Karpas-422 (cell line): ENCODE measurements at regions not wholly inside any gene's neighbourhood (a gene's known extent, or its start where the extent isn't known, plus 50 kb on each side); places are given as distances from the start of the nearest gene placed in this dataset.

ENCODE experiments used
- DNase-seq: peaks from one replicate; pipeline ENCODE4 v3.0.0-alpha.2; 2015
- H2AFZ ChIP-seq: fragments of 200-600 bp; sonication (generic); 2 replicates; pipeline ENCODE4 v1.6.1; 2014; ENCODE audit warnings: antibody characterized with exemption, low read length, mixed read lengths
- H3K27ac ChIP-seq: fragments of 200-600 bp; sonication (generic); 2 replicates; pipeline ENCODE4 v1.5.1; 2014; ENCODE audit warnings: mild to moderate bottlenecking, low read length, moderate library complexity
- H3K27me3 ChIP-seq: fragments of 200-600 bp; sonication (generic); 2 replicates; pipeline ENCODE4 v1.6.1; 2014; ENCODE audit warnings: low read length, mixed read lengths
- H3K36me3 ChIP-seq: fragments of 200-600 bp; sonication (generic); 2 replicates; pipeline ENCODE4 v1.6.1; 2014; ENCODE audit warnings: low read length, mixed read lengths; ENCODE audit not compliant: insufficient read depth
- H3K4me1 ChIP-seq: fragments of 200-600 bp; sonication (generic); 2 replicates; pipeline ENCODE4 v1.6.1; 2014; ENCODE audit warnings: mild to moderate bottlenecking, low read length, mixed read lengths
- H3K4me2 ChIP-seq: fragments of 200-600 bp; sonication (generic); 2 replicates; pipeline ENCODE4 v1.6.1; 2014; ENCODE audit warnings: low read length, low read depth, mild to moderate bottlenecking; ENCODE audit not compliant: poor library complexity, severe bottlenecking
- H3K4me3 ChIP-seq: fragments of 200-600 bp; sonication (generic); 2 replicates; pipeline ENCODE4 v1.5.1; 2014; ENCODE audit warnings: mild to moderate bottlenecking, antibody characterized with exemption, low read length, mixed read lengths
- H3K79me2 ChIP-seq: fragments of 200-600 bp; sonication (generic); 2 replicates; pipeline ENCODE4 v1.6.1; 2014; ENCODE audit warnings: mild to moderate bottlenecking, low read length, mixed read lengths
- H3K9ac ChIP-seq: fragments of 200-600 bp; sonication (generic); 2 replicates; pipeline ENCODE4 v1.6.0; 2014; ENCODE audit warnings: low read length
- H3K9me2 ChIP-seq: fragments of 200-600 bp; sonication (generic), shearing (Covaris generic); replicated peaks from 2 replicates; pipeline ENCODE4 v1.6.0; 2014; ENCODE audit warnings: mild to moderate bottlenecking, low read length, moderate library complexity; ENCODE audit not compliant: insufficient read depth
- H3K9me3 ChIP-seq: fragments of 300-700, 200-600 bp; sonication (generic); 2 replicates; pipeline ENCODE4 v1.6.1; 2014; ENCODE audit warnings: low read length, mixed read lengths
- H4K20me1 ChIP-seq: fragments of 200-600 bp; sonication (generic); 2 replicates; pipeline ENCODE4 v1.6.1; 2014; ENCODE audit warnings: mild to moderate bottlenecking, antibody characterized with exemption, low read length, low read depth; ENCODE audit not compliant: insufficient read depth

- no peak overlapping the region for H2AFZ ChIP-seq
Measured at GRCh38 chr1:55645270-55645669, 430.1 kb upstream of the USP24 start.

GRCh38 chr1:55641947-55642346 lies 426.8 kb upstream of the USP24 start:
- Histone ChIP-seq H4K20me1 (no peaks in the 10 kb centered on the region), H3K9me2 (no peaks in the 10 kb centered on the region), H3K4me2 (peak overlapping the region; percentile 61), H3K79me2 (no peaks in the 10 kb centered on the region), H3K4me3 (no peak overlapping the region), H3K36me3 (no peaks in the 10 kb centered on the region), H3K27me3 (no peaks in the 10 kb centered on the region), H3K9me3 (no peaks in the 10 kb centered on the region), H2AFZ (peak overlapping the region; percentile 91; the same call in 1 of the 2 replicates), H3K9ac (no peak overlapping the region), H3K27ac (no peak overlapping the region), H3K4me1 (peaks cover 14% of the 10 kb centered on the region)
- no peak for DNase-seq

More at GRCh38 chr1:55645270-55645669, 430.1 kb upstream of the USP24 start:
- Histone ChIP-seq H3K36me3 (no peaks in the 10 kb centered on the region), H3K79me2 (no peaks in the 10 kb centered on the region), H3K4me2 (no peak overlapping the region), H4K20me1 (no peaks in the 10 kb centered on the region), H3K27ac (no peak overlapping the region), H3K9ac (no peak overlapping the region), H3K4me1 (peaks cover 14% of the 10 kb centered on the region), H3K4me3 (no peak overlapping the region), H3K9me2 (no peaks in the 10 kb centered on the region), H3K9me3 (no peaks in the 10 kb centered on the region), H3K27me3 (no peaks in the 10 kb centered on the region)
- no peak for DNase-seq

DNA sequence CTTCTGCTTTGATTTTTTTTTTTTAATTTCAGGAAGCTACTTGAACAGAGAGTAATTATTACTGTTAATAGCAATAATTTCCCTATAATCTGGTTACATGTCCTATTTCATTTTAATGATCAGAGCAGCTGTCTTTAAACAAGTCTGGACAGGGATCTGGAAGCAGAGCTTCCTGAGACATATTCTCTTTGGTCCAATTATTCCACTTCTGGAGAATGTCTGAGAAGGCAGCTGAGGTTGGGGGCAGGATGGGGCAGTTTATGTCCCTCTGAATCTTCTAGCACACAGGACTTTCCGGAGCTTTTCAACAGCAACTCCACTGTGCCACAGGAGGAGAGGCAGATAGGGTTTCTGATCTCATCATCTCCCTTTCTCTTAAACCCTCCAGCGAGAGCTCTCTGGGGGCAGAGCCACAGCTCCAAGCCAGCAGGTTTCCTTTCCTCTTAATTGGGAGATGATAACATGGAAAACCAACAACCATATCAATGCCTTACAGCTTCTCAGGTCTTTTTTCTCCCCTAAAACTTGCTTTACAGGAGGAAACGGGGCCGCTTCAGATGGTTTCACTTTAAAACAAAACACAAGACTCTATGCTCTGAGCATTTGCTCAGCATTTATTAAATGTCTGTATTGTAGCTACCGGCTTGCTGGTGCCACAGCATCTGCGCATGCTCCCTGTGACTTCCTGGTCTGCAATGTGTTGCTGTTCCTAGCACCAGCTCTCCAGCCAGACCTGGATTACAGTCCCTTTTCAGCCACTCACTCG lies 425.7 kb upstream of the USP24 start:
- DNase-seq: peak; percentile 71
- Histone ChIP-seq H3K4me2 (peak overlapping the region; percentile 61), H3K9me3 (no peaks in the 10 kb centered on the region), H3K4me1 (peaks cover 14% of the 10 kb centered on the region), H3K4me3 (peak overlapping the region; percentile 46), H3K36me3 (no peaks in the 10 kb centered on the region), H4K20me1 (no peaks in the 10 kb centered on the region), H3K9ac (peak overlapping the region; percentile 47), H3K27me3 (no peaks in the 10 kb centered on the region), H2AFZ (peak overlapping the region; percentile 91), H3K79me2 (no peaks in the 10 kb centered on the region), H3K27ac (no peak overlapping the region), H3K9me2 (no peaks in the 10 kb centered on the region)

- DNase-seq: no peak
- no peak overlapping the region for H3K27ac ChIP-seq
- no peaks in the 10 kb centered on the region for H3K36me3 ChIP-seq
- no peak overlapping the region for H3K4me3 ChIP-seq
- no peak overlapping the region for H2AFZ ChIP-seq
- H3K27me3 ChIP-seq: no peaks in the 10 kb centered on the region
- no peaks in the 10 kb centered on the region for H3K9me2 ChIP-seq
- no peaks in the 10 kb centered on the region for H3K79me2 ChIP-seq
- no peaks in the 10 kb centered on the region for H4K20me1 ChIP-seq
- H3K9me3 ChIP-seq: no peaks in the 10 kb centered on the region
- no peak overlapping the region for H3K9ac ChIP-seq
- peaks cover 14% of the 10 kb centered on the region for H3K4me1 ChIP-seq
- H3K4me2 ChIP-seq: no peak overlapping the region
Measured at GRCh38 chr1:55639526-55639925, 424.4 kb upstream of the USP24 start.

GRCh38 chr1:55639051-55639450 lies 423.9 kb upstream of the USP24 start:
- Histone ChIP-seq H3K36me3 (no peaks in the 10 kb centered on the region), H3K9me2 (no peaks in the 10 kb centered on the region), H3K4me1 (peaks cover 14% of the 10 kb centered on the region), H3K9ac (no peak overlapping the region), H3K27me3 (no peaks in the 10 kb centered on the region), H4K20me1 (no peaks in the 10 kb centered on the region), H3K79me2 (no peaks in the 10 kb centered on the region), H3K9me3 (no peaks in the 10 kb centered on the region), H3K4me2 (no peak overlapping the region), H3K4me3 (no peak overlapping the region), H3K27ac (no peak overlapping the region), H2AFZ (no peak overlapping the region)
- no peak for DNase-seq

DNA sequence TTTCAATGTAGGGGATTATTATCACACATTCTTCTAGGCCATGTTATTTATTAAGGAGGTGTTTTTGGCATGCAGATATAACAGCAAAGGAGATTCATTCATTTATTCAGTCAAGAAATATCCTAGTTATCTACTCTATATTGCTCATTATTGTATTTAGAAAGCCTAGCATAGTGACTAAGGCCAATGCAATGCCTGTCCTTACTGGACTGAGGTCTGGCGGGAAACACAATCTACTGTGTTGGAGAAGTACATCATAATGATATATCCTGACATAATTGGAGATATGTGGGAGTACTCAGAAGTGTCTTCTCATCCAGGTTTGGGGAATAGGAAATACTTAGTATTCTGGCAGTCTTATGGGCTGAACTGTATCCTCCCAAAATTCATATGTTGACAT lies 421.5 kb upstream of the USP24 start:
- DNase-seq: no peak
- peaks cover 22% of the 10 kb centered on the region for H3K4me1 ChIP-seq
- H3K9me2 ChIP-seq: no peaks in the 10 kb centered on the region
- no peak overlapping the region for H2AFZ ChIP-seq
- H3K9ac ChIP-seq: no peak overlapping the region
- no peak overlapping the region for H3K27ac ChIP-seq
- no peaks in the 10 kb centered on the region for H3K9me3 ChIP-seq
- H3K36me3 ChIP-seq: no peaks in the 10 kb centered on the region
- no peaks in the 10 kb centered on the region for H3K27me3 ChIP-seq
- no peak overlapping the region for H3K4me2 ChIP-seq
- no peaks in the 10 kb centered on the region for H4K20me1 ChIP-seq
- no peaks in the 10 kb centered on the region for H3K79me2 ChIP-seq
- H3K4me3 ChIP-seq: no peak overlapping the region

DNA sequence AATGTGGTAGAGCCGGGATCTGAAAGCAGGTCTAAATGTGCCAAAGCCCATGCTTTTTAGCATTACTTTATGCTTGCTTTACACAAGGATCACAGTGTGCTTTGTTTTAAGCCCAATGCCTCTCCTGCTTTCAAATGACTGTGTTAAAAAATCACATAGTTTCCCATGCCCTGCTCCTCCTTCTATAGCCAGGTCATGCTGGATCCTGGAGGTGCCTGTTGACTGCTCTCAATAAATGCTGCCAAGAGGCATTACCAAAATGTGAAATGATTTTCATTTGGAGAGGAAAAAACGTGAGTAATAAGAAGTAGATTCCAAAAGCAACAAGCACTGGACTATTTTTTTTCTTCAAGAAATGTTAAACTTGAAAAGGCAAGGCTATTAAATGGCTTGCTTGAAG lies 420.7 kb upstream of the USP24 start:
- Histone ChIP-seq H3K4me3 (no peak overlapping the region), H2AFZ (no peak overlapping the region), H3K9ac (no peak overlapping the region), H3K36me3 (no peaks in the 10 kb centered on the region), H3K4me1 (peaks cover 14% of the 10 kb centered on the region), H3K79me2 (no peaks in the 10 kb centered on the region), H4K20me1 (no peaks in the 10 kb centered on the region), H3K27ac (no peak overlapping the region), H3K4me2 (no peak overlapping the region), H3K9me3 (no peaks in the 10 kb centered on the region), H3K27me3 (no peaks in the 10 kb centered on the region), H3K9me2 (no peaks in the 10 kb centered on the region)
- no peak for DNase-seq

GRCh38 chr1:55634516-55634915 lies 419.4 kb upstream of the USP24 start:
- H3K4me2 ChIP-seq: no peak overlapping the region
- no peaks in the 10 kb centered on the region for H3K79me2 ChIP-seq
- no peak overlapping the region for H2AFZ ChIP-seq
- no peak overlapping the region for H3K27ac ChIP-seq
- no peak overlapping the region for H3K4me3 ChIP-seq
- no peaks in the 10 kb centered on the region for H4K20me1 ChIP-seq
- H3K27me3 ChIP-seq: no peaks in the 10 kb centered on the region
- H3K9me2 ChIP-seq: no peaks in the 10 kb centered on the region
- DNase-seq: no peak
- no peak overlapping the region for H3K9ac ChIP-seq
- H3K4me1 ChIP-seq: peaks cover 9% of the 10 kb centered on the region
- no peaks in the 10 kb centered on the region for H3K36me3 ChIP-seq
- H3K9me3 ChIP-seq: no peaks in the 10 kb centered on the region
